ENCODE measurements at regions not wholly inside any gene's neighbourhood (a gene's known extent, or its start where the extent isn't known, plus 50 kb on each side); places are given as distances from the start of the nearest gene placed in this dataset.

GRCh38 chr11:25730230-25730629 is 601.7 kb upstream of the ANO3 start (continued):
- TF ChIP-seq CTCF (IDR thresholded peaks at IDR 0.05) = no peak
- no peak for TF ChIP-seq NFYB (CRISPR knock-in tag; conservative IDR thresholded peaks at IDR 0.05; ENCODE audit: low read depth)
- TF ChIP-seq FOXP4 (CRISPR knock-in tag; IDR thresholded peaks at IDR 0.05) = no peak

GRCh38 chr11:25733777-25734176 is 598.2 kb upstream of the ANO3 start:
- ChIA-PET POLR2A (no interaction called here), CTCF (interaction anchor here (0.6 kb wide), 1 partner anchor 464 kb away, joined by 3 read pairs; no protein-coding TSS in a partner anchor)
- ATAC-seq (no peak), DNase-seq (ENCODE audit: low spot score) (no peak)
- Mint-ChIP-seq H3K27me3 (ENCODE audit: low read depth) (no peaks in the 10 kb centered on the region), H3K4me3 (no peak overlapping the region), H3K27ac (no peak overlapping the region), H3K9me3 (peaks cover 11% of the 10 kb centered on the region), H3K36me3 (peaks cover 8% of the 10 kb centered on the region; the same call in 1 of the 2 replicates), H3K4me1 (no peaks in the 10 kb centered on the region)
- TF ChIP-seq ZNF671 (CRISPR knock-in tag; IDR thresholded peaks at IDR 0.05) (no peak), ATF2 (CRISPR knock-in tag; IDR thresholded peaks at IDR 0.05; ENCODE audit: borderline replicate concordance, low read depth) (no peak), MLX (CRISPR knock-in tag; IDR thresholded peaks at IDR 0.05) (no peak)

GRCh38 chr11:25734591-25735211 is 597.2 kb upstream of the ANO3 start:
- H3K36me3 Mint-ChIP-seq = peaks cover 8% of the 10 kb centered on the region; the same call in 1 of the 2 replicates
- H3K4me1 Mint-ChIP-seq = no peaks in the 10 kb centered on the region
- DNase-seq (ENCODE audit: low spot score) = no peak
- POLR2A ChIA-PET = interaction anchor here (0.6 to 0.8 kb wide), 3 partner anchors 327 to 1227 kb away, joined by 3 to 8 read pairs (median 4); no protein-coding TSS in a partner anchor
- peak; percentile 83 for ATAC-seq
- H3K9me3 Mint-ChIP-seq = peaks cover 11% of the 10 kb centered on the region
- peak overlapping the region; percentile 23; the same call in 1 of the 2 replicates for H3K27ac Mint-ChIP-seq
- H3K27me3 Mint-ChIP-seq (ENCODE audit: low read depth) = no peaks in the 10 kb centered on the region
- TF ChIP-seq ETV6 (CRISPR knock-in tag; IDR thresholded peaks at IDR 0.05) (no peak), ZNF512 (CRISPR knock-in tag; IDR thresholded peaks at IDR 0.05; ENCODE audit: borderline replicate concordance) (no peak), SMAD4 (CRISPR knock-in tag; IDR thresholded peaks at IDR 0.05) (no peak), GABPB1 (CRISPR knock-in tag; IDR thresholded peaks at IDR 0.05) (no peak), ZNF425 (CRISPR knock-in tag; conservative IDR thresholded peaks at IDR 0.05) (no peak), CTCF (IDR thresholded peaks at IDR 0.05) (no peak), ZNF317 (CRISPR knock-in tag; IDR thresholded peaks at IDR 0.05; ENCODE audit: borderline replicate concordance, low read depth) (no peak)
- CTCF ChIA-PET = interaction anchor here (0.6 to 1.0 kb wide), 18 partner anchors 36 to 1561 kb away, joined by 3 to 5 read pairs (median 4); no protein-coding TSS in a partner anchor
- no peak overlapping the region for H3K4me3 Mint-ChIP-seq
